C4-2B (cell line): ENCODE measurements at regions not wholly inside any gene's neighbourhood (a gene's known extent, or its start where the extent isn't known, plus 50 kb on each side); places are given as distances from the start of the nearest gene placed in this dataset.
A peak's percentile ranks its signal among the peaks of the same experiment; 100 is the strongest.
"Not testable (repeated sequence)": the region's sequence is repeated elsewhere in the genome, so short reads cannot be mapped to it uniquely, and the experiment has no call there.

Experiments
- H3K27ac ChIP-seq: fragments of 450-650 bp; 2 replicates; pipeline ENCODE4 v1.5.1; 2017
- ZFX ChIP-seq: fragments of 450-650 bp; IDR thresholded peaks from 2 replicates; pipeline ENCODE4 v1.6.1; 2017
- TF ChIP-seq, protein P1 (sequence below): fragments of 450-650 bp; conservative IDR thresholded peaks from 2 replicates; pipeline ENCODE4 v1.5.1; 2017; ENCODE audit warnings: mild to moderate bottlenecking

DNA sequence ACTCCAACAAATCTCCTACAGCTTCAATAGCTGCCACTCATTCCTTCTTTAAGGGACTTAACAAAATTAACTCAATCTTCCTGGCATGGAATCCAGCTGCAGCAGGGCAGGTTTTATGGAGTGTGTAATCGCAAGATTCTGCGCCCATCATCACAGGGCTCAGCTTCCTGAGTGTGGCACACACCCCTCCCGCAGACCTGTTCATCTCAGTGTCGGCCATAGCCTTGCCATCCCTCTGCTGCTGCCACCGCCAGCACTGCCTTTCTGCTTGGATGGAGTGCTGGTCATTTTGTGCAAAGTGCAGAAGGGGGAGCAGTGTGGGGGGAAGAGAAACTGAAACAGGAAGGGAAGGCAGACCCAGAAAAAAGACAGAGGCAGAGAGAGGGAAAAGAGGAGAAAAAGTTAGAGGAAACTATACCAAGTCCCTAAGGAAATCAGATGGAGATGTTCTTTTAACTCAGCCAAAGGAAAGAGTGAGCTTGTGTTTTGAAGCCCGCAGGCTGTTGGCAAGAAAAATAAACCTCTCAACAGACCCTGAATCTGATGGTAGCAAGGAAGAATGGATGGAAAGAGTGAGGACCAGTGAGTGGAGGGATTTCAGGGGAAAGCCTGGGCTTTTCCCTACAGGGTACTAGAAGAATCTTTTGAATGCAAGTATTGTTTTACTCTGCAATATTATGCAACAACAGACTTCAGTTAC, 324.2 kb downstream of the SEC16B start:
- TF ChIP-seq, protein P1, sequence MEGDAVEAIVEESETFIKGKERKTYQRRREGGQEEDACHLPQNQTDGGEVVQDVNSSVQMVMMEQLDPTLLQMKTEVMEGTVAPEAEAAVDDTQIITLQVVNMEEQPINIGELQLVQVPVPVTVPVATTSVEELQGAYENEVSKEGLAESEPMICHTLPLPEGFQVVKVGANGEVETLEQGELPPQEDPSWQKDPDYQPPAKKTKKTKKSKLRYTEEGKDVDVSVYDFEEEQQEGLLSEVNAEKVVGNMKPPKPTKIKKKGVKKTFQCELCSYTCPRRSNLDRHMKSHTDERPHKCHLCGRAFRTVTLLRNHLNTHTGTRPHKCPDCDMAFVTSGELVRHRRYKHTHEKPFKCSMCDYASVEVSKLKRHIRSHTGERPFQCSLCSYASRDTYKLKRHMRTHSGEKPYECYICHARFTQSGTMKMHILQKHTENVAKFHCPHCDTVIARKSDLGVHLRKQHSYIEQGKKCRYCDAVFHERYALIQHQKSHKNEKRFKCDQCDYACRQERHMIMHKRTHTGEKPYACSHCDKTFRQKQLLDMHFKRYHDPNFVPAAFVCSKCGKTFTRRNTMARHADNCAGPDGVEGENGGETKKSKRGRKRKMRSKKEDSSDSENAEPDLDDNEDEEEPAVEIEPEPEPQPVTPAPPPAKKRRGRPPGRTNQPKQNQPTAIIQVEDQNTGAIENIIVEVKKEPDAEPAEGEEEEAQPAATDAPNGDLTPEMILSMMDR: no peak
- no peak overlapping the region for H3K27ac ChIP-seq

DNA sequence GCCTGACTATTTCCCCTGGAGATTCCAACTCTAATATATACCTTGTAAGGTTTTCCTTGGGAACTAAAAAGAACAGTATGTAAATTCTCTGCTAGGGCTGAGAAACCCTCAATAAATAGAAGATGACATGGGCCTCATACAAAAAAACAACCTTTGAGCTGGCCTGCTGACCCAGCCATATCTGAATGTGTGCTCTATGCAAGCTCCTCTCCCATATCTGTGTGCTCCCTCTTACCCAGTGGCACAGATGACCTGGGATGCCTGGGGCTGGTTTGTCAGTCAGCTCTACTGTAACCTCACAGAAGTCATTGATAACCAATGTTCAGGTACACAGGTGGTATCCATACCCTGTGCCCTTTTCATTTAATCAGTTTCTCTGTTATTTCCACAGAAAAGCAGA, 329.2 kb downstream of the SEC16B start:
- H3K27ac ChIP-seq: no peak overlapping the region
- TF ChIP-seq, protein P1: no peak
- TF ChIP-seq ZFX: no peak

DNA sequence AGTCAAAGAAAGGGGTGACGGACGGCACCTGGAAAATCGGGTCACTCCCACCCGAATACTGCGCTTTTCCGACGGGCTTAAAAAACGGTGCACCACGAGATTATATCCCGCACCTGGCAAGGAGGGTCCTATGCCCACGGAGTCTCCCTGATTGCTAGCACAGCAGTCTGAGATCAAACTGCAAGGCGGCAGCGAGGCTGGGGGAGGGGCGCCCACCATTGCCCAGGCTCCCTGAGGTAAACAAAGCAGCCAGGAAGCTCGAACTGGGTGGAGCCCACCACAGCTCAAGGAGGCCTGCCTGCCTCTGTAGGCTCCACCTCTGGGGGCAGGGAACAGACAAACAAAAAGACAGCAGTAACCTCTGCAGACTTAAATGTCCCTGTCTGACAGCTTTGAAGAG, 335.7 kb downstream of the SEC16B start:
- not testable (repeated sequence) for H3K27ac ChIP-seq

DNA sequence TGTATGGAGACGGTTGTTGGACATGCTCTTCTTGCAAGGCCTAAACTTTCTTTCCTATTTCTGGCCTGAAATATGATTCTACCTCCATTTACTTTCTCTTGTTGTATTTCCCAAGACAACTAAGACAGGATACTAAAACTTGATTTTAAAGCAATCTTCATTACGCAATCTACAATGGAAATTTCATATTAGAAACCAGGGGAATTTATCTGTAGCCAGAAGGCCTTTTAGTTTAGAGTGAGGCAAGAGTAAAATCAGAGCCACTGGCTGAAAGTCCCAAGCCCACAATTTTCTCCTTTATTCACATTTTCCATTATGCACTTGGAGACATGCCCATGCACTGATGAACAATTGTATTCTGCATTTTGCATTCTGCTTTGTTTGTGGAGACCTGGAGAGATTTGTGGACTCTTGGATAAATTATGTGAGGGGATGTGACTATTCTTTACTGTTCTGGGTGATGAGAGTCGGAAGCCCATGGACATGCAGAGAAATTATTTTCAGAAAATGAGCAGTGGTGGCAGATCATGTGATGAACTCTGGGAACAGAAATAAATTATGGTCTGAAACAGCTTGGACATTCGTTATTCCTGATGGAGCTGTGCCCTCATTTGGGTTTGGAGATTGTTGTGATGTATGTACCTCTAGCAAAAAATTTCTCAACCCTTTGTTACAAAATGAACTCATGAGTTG, 336.8 kb downstream of the SEC16B start:
- no peak overlapping the region for H3K27ac ChIP-seq
- TF ChIP-seq, protein P1: no peak
- no peak for TF ChIP-seq ZFX

DNA sequence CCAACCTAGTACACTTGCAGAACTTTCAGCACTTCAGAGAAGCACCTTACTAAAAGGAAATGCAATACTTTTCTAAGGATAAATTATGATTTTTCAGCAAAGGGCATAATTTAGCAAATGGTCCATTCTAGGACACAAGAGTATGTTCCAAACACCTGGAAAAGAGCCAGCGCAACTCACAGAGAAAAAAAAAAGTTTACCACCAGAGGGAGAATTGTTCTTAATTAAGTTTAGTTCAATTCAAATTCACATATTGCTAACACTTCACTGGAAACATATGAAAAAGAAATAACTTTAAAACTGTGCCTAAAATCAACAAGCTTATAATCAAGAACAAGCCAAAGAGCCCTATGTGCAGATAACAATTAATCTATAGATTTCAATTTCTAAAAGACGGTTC, 338.1 kb downstream of the SEC16B start:
- TF ChIP-seq, protein P1: peak; percentile 26
- no peak for TF ChIP-seq ZFX
- H3K27ac ChIP-seq: no peak overlapping the region

DNA sequence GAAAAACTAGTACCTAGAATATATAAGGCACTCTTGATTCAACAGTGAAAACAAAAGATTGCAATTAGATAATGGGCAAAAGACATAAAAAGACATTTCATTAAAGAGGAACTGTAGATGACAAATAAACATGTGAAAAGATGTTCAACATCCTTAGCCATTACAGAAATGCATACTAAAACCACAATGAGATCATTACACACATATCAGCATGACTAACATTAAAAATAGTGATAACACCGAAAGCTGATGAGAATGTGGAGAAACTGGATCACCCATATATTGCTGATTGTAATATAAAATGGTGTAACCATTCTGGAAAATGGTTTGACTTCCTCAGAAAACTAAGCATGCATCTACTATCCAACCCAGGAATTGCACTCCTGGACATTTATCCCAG, 340.3 kb downstream of the SEC16B start:
- H3K27ac ChIP-seq: no peak overlapping the region
- TF ChIP-seq ZFX: no peak
- TF ChIP-seq, protein P1: no peak

DNA sequence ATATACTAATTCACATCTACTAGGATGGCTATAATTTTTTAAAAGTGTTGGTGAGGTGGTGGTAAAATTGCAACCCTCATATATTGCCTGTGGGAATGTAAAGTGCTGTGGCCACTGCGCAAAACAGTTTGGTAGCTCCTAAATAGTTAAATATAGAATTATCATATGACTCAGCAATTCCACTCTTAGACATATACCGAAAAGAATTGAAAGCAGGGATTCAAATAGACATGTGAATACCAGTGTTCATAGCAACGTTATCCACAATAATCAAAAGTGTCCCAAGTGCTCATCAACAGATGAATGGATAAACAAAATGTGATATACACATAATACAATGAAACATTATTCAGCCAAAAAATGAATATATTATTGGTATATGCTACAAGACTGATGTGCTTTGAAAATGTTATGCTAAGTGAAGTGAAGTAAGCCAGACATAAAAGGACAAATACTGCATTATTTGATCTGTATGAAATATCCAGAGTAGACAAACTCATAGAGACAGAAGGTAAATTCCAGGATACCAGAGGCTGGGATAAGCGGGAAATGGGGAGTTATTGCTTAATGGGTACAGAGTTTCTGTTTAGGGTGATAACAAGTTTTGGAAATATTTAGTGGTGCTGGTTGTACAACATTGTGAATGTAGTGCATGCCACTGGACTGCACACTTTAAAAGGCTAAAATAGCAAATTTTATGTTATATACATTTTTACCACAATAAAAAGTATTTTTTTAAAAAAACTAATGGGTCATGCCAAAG, 342.5 kb downstream of the SEC16B start:
- H3K27ac ChIP-seq: no peak overlapping the region
- TF ChIP-seq, protein P1: no peak
- TF ChIP-seq ZFX: no peak
